H1 (cell line): ENCODE measurements at regions not wholly inside any gene's neighbourhood (a gene's known extent, or its start where the extent isn't known, plus 50 kb on each side); places are given as distances from the start of the nearest gene placed in this dataset.

Experiments
- CTCF ChIA-PET: fragments of 300-600 bp; sonication (Branson Sonifier 250); formaldehyde crosslinking; loops from one replicate; lab custom pipeline; 2021; ENCODE audit not compliant: partially characterized antibody; lab: Charles Lee
- POLR2A ChIA-PET: fragments of 300-600 bp; sonication (Branson Sonifier 250); formaldehyde crosslinking; loops from one replicate; lab custom pipeline; 2021; ENCODE audit warnings: inconsistent platforms; ENCODE audit not compliant: partially characterized antibody; lab: Charles Lee
- DNase-seq, 2 experiments: peaks; one replicate each; pipeline versions ENCODE4 v3.0.0 to v3.0.0-alpha.2; 2010 to 2022; ENCODE audit warnings: low spot score in 2 of 2, low read depth in 1 of 2, mixed read lengths in 1 of 2
- FAIRE-seq: peaks from 2 replicates; lab custom pipeline; 2011; peaks lifted over from hg19 to GRCh38; lab: Jason Lieb, UNC
- H2AFZ ChIP-seq: 2 replicates; pipeline ENCODE4 v1.8.1; 2012; ENCODE audit warnings: low read length, inconsistent platforms
- H2AK5ac ChIP-seq: 2 replicates; pipeline ENCODE4 v1.6.1; 2013; ENCODE audit warnings: low read depth, low read length
- H2BK120ac ChIP-seq: replicated peaks from 2 replicates; pipeline ENCODE3; 2013; ENCODE audit warnings: low read depth, low read length, inconsistent platforms
- H2BK12ac ChIP-seq: 2 replicates; pipeline ENCODE4 v1.6.1; 2013; ENCODE audit warnings: low read depth, low read length
- H2BK15ac ChIP-seq: 2 replicates; pipeline ENCODE4 v1.6.1; 2013; ENCODE audit warnings: low read length
- H2BK20ac ChIP-seq: 2 replicates; pipeline ENCODE4 v1.6.1; 2013; ENCODE audit warnings: low read length
- H2BK5ac ChIP-seq: 2 replicates; pipeline ENCODE4 v1.6.1; 2013; ENCODE audit warnings: low read depth, low read length
- H3K14ac ChIP-seq: 2 replicates; pipeline ENCODE4 v1.6.1; 2013; ENCODE audit warnings: inconsistent platforms; ENCODE audit not compliant: insufficient read length
- H3K18ac ChIP-seq: 2 replicates; pipeline ENCODE4 v1.6.1; 2013; ENCODE audit warnings: low read length; ENCODE audit errors: extremely low read depth
- H3K23ac ChIP-seq: 2 replicates; pipeline ENCODE4 v1.6.1; 2013; ENCODE audit warnings: inconsistent platforms; ENCODE audit not compliant: insufficient read length
- H3K23me2 ChIP-seq: 2 replicates; pipeline ENCODE4 v1.6.1; 2013; ENCODE audit warnings: low read depth, low read length
- H3K27ac ChIP-seq: 2 replicates; pipeline ENCODE4 v1.6.1; 2011; ENCODE audit warnings: low read depth, low read length, inconsistent platforms
- H3K27me3 ChIP-seq, 4 experiments: replicated peaks in 1 of 4; 1 replicate in 1 of 4; 2 replicates in 3 of 4; pipeline versions ENCODE4 v1.6.1 to v1.8.1; 2011 to 2013; ENCODE audit warnings: low read length in 3 of 4, mild to moderate bottlenecking in 3 of 4, inconsistent platforms in 2 of 4, mixed read lengths in 2 of 4, moderate library complexity in 1 of 4; ENCODE audit not compliant: control insufficient read depth in 3 of 4, insufficient read depth in 3 of 4; ENCODE audit errors: extremely low read depth in 1 of 4
- H3K36me3 ChIP-seq, 4 experiments: 2 replicates each; pipeline versions ENCODE4 v1.6.1 to v1.8.1; 2011 to 2013; ENCODE audit warnings: mild to moderate bottlenecking in 4 of 4, low read length in 3 of 4, moderate library complexity in 2 of 4, control low read depth in 1 of 4, inconsistent platforms in 1 of 4; ENCODE audit not compliant: insufficient read depth in 4 of 4, control insufficient read depth in 2 of 4
- H3K4ac ChIP-seq: replicated peaks from 2 replicates; pipeline ENCODE3; 2013; ENCODE audit warnings: low read length, low read depth, mixed read lengths, inconsistent platforms; ENCODE audit not compliant: insufficient read length
- H3K4me1 ChIP-seq, 4 experiments: replicated peaks in 1 of 4; 1 replicate in 1 of 4; 2 replicates in 3 of 4; pipeline versions ENCODE4 v1.6.1 to v1.8.1; 2011 to 2013; ENCODE audit warnings: low read length in 3 of 4, inconsistent platforms in 2 of 4, mixed read lengths in 1 of 4; ENCODE audit not compliant: insufficient read depth in 4 of 4, control insufficient read depth in 3 of 4
- H3K4me2 ChIP-seq, 2 experiments: 2 replicates each; pipeline versions ENCODE4 v1.6.1 to v1.8.1; 2011 to 2013; ENCODE audit warnings: low read depth in 2 of 2, low read length in 2 of 2, control low read depth in 1 of 2, inconsistent platforms in 1 of 2, mild to moderate bottlenecking in 1 of 2; ENCODE audit not compliant: insufficient read depth in 1 of 2
- H3K4me3 ChIP-seq, 4 experiments: fragments of 200-600, 300-600 bp in 1 of 4; sonication (generic), shearing (Covaris generic), sonication (Bioruptor Twin) in 1 of 4; 2 replicates each; pipeline versions ENCODE4 v1.5.1 to v1.8.1; 2011 to 2016; ENCODE audit warnings: low read length in 4 of 4, low read depth in 3 of 4, control low read depth in 2 of 4, inconsistent platforms in 2 of 4, mild to moderate bottlenecking in 2 of 4, mixed read lengths in 1 of 4, moderate library complexity in 1 of 4; ENCODE audit not compliant: insufficient read depth in 2 of 4; ENCODE audit errors: extremely low read depth in 1 of 4
- H3K56ac ChIP-seq: replicated peaks from 2 replicates; pipeline ENCODE3; 2013; ENCODE audit warnings: low read depth, mild to moderate bottlenecking, mixed read lengths, low read length, inconsistent platforms; ENCODE audit not compliant: insufficient read length
- H3K79me1 ChIP-seq: 2 replicates; pipeline ENCODE4 v1.6.1; 2013; ENCODE audit warnings: low read depth, low read length, control low read depth
- H3K79me2 ChIP-seq, 2 experiments: 2 replicates each; pipeline versions ENCODE4 v1.6.1 to v1.8.1; 2012 to 2013; ENCODE audit warnings: low read length in 2 of 2, mild to moderate bottlenecking in 2 of 2, inconsistent platforms in 1 of 2; ENCODE audit not compliant: insufficient read depth in 2 of 2, control insufficient read depth in 1 of 2
- H3K9ac ChIP-seq, 4 experiments: replicated peaks in 1 of 4; 1 replicate in 1 of 4; 2 replicates in 3 of 4; pipeline versions ENCODE4 v1.6.1 to v1.8.1; 2011 to 2013; ENCODE audit warnings: low read depth in 3 of 4, low read length in 3 of 4, control low read depth in 2 of 4, mild to moderate bottlenecking in 2 of 4, moderate library complexity in 2 of 4, inconsistent platforms in 1 of 4; ENCODE audit errors: extremely low read depth in 1 of 4
- H3K9me3 ChIP-seq, 2 experiments: 2 replicates each; pipeline versions ENCODE4 v1.6.1 to v1.8.1; 2012 to 2013; ENCODE audit warnings: mild to moderate bottlenecking in 2 of 2, moderate library complexity in 2 of 2, control low read depth in 1 of 2, inconsistent platforms in 1 of 2, low read depth in 1 of 2, low read length in 1 of 2, mixed read lengths in 1 of 2; ENCODE audit not compliant: insufficient read depth in 2 of 2
- H4K20me1 ChIP-seq, 2 experiments: replicated peaks in 1 of 2; 2 replicates each; pipeline versions ENCODE3 to v1.8.1; 2011 to 2013; ENCODE audit warnings: inconsistent platforms in 2 of 2, low read length in 2 of 2, mild to moderate bottlenecking in 1 of 2; ENCODE audit not compliant: insufficient read depth in 2 of 2, control insufficient read depth in 1 of 2
- H4K5ac ChIP-seq: 2 replicates; pipeline ENCODE4 v1.6.1; 2013; ENCODE audit warnings: low read length, low read depth, mixed read lengths, inconsistent platforms; ENCODE audit not compliant: insufficient read length
- H4K8ac ChIP-seq: 2 replicates; pipeline ENCODE4 v1.8.0; 2013; ENCODE audit warnings: mild to moderate bottlenecking, moderate library complexity, low read length, inconsistent platforms; ENCODE audit not compliant: insufficient read depth; ENCODE audit errors: extremely low read depth
- H4K91ac ChIP-seq: replicated peaks from 2 replicates; pipeline ENCODE3; 2013; ENCODE audit warnings: low read length, mixed read lengths, inconsistent platforms; ENCODE audit not compliant: insufficient read length
- BACH1 ChIP-seq: IDR thresholded peaks from 2 replicates; pipeline ENCODE4 v1.6.1; 2012; ENCODE audit warnings: low read length, improper control_type of control experiment
- RAD21 ChIP-seq, 2 experiments: IDR thresholded peaks in 1 of 2; conservative IDR thresholded peaks in 1 of 2; 2 replicates each; pipeline ENCODE4 v1.6.1; 2011; ENCODE audit warnings: low read depth in 2 of 2, low read length in 2 of 2, improper control_type of control experiment in 1 of 2, inconsistent platforms in 1 of 2, mild to moderate bottlenecking in 1 of 2, moderate library complexity in 1 of 2
- RFX5 ChIP-seq: IDR thresholded peaks from 2 replicates; pipeline ENCODE4 v1.6.1; 2011; ENCODE audit warnings: low read depth, low read length, improper control_type of control experiment, borderline replicate concordance
- SAP30 ChIP-seq: fragments of 300-600 bp; sonication (generic); IDR thresholded peaks from 2 replicates; pipeline ENCODE4 v1.7.1; 2012; ENCODE audit warnings: low read length, moderate library complexity, mild to moderate bottlenecking, inconsistent platforms; ENCODE audit not compliant: insufficient read depth, insufficient replicate concordance
- TEAD4 ChIP-seq: IDR thresholded peaks from 2 replicates; pipeline ENCODE4 v1.6.1; 2012; ENCODE audit warnings: low read depth, low read length, inconsistent platforms, mixed read lengths
- USF2 ChIP-seq: IDR thresholded peaks from 2 replicates; pipeline ENCODE4 v1.6.1; 2011; ENCODE audit warnings: low read length, improper control_type of control experiment
- WGBS, 2 experiments: shearing (Covaris generic) in 1 of 2; methylation state at CpG; one replicate each; pipeline versions ENCODE4 v1.1.6 to v1.1.7; 2013 to 2015; ENCODE audit warnings: low lambda C conversion rate in 2 of 2, mixed read lengths in 2 of 2, inconsistent platforms in 1 of 2, low coverage in 1 of 2, missing lambda C conversion rate in 1 of 2; ENCODE audit not compliant: insufficient replicate concordance in 2 of 2, insufficient coverage in 1 of 2, insufficient read length in 1 of 2; ENCODE audit errors: extremely low coverage in 1 of 2, missing lambda C conversion rate in 1 of 2; 5-methylcytosine and 5-hydroxymethylcytosine counted together

- Histone ChIP-seq H3K9me3 (no peaks in the 10 kb centered on the region), H3K4me2 (no peak overlapping the region), H3K23me2 (no peaks in the 10 kb centered on the region), H4K20me1 (no peaks in the 10 kb centered on the region), H3K36me3 (no peaks in the 10 kb centered on the region), H3K23ac (no peak overlapping the region), H3K9ac (no peak overlapping the region), H2BK12ac (no peak overlapping the region), H2BK20ac (peak overlapping the region; percentile 56; the same call in 1 of the 2 replicates), H2BK5ac (no peak overlapping the region), H2AFZ (no peak overlapping the region), H2AK5ac (no peak overlapping the region), H3K79me1 (no peaks in the 10 kb centered on the region), H4K8ac (no peak overlapping the region), H3K4ac (no peak overlapping the region), H4K5ac (no peak overlapping the region), H3K27ac (no peak overlapping the region), H4K91ac (no peak overlapping the region), H3K14ac (no peak overlapping the region), H2BK15ac (no peak overlapping the region), H3K56ac (no peak overlapping the region), H3K18ac (no peak overlapping the region), H3K79me2 (no peaks in the 10 kb centered on the region), H3K27me3 (no peaks in the 10 kb centered on the region; a peak in 1 of 7 replicates), H2BK120ac (no peak overlapping the region), H3K4me1 (peaks cover 0 to 7% (median 0%) of the 10 kb centered on the region in 4 experiments; a peak in 1 of 7 replicates), H3K4me3 (no peak overlapping the region)
- WGBS, 2 experiments: 89% methylated on average over 2 of the region's 2 CpGs; no CpG with 5 or more reads in 1 of the 2 experiments
- ChIA-PET CTCF (no interaction called here), POLR2A (no interaction called here)
- DNase-seq: no peak
- TF ChIP-seq RFX5 (no peak), USF2 (no peak), RAD21 (IDR thresholded peaks at IDR 0.05 in 1 of 2, conservative IDR thresholded peaks at IDR 0.05 in 1 of 2; ENCODE audit: low read depth in 2 of 2, low read length in 2 of 2) (no peak), TEAD4 (no peak), SAP30 (no peak), BACH1 (no peak)
- FAIRE-seq: no peak
Measured at GRCh38 chr4:58502839-58503238, 1392.7 kb upstream of the IGFBP7 start.
